ENCODE measurements at regions not wholly inside any gene's neighbourhood (a gene's known extent, or its start where the extent isn't known, plus 50 kb on each side); places are given as distances from the start of the nearest gene placed in this dataset.

DNA sequence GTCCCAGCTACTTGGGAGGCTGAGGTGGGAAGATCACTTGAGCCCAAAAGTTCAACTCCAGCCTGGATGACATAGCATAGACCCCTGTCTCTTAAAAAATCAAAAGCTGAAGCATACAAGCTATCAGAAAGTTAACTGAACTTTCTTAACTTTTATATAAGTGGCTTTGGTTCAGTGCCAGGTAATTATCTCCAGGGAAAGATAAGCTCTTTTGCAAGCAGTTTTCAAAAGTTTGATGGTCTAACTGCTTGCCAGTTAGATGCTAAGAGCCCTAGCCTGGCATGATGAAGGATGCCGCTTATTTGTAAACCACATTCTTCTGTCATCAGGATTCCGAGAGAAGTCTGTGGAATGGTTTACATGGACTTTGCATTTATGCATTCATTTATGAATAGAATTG, 409.1 kb downstream of the AEBP2 start:
- no peak for TF ChIP-seq CTCF (IDR thresholded peaks at IDR 0.05)
- TF ChIP-seq POLR2A (IDR thresholded peaks at IDR 0.05), result no peak
